Neural cell (in vitro differentiated cells): ENCODE measurements at regions not wholly inside any gene's neighbourhood (a gene's known extent, or its start where the extent isn't known, plus 50 kb on each side); places are given as distances from the start of the nearest gene placed in this dataset.

Experiments
- H2AFZ ChIP-seq: fragments of 200-600, 300-800 bp; sonication (generic), shearing (Covaris generic); 2 replicates; pipeline ENCODE4 v1.6.0; 2014; ENCODE audit warnings: low read depth, mild to moderate bottlenecking, antibody characterized with exemption, low read length, moderate library complexity
- H3F3A ChIP-seq: fragments of 200-600 bp; shearing (Covaris generic); 2 replicates; pipeline ENCODE4 v1.6.1; 2016; ENCODE audit warnings: mild to moderate bottlenecking, moderate library complexity, mixed read lengths, antibody characterized with exemption, low read length; ENCODE audit not compliant: insufficient read depth, poor library complexity, severe bottlenecking
- H3K27ac ChIP-seq: fragments of 200-600, 300-800 bp; sonication (generic), shearing (Covaris generic); 2 replicates; pipeline ENCODE4 v1.5.1; 2014; ENCODE audit warnings: mild to moderate bottlenecking, low read length, moderate library complexity
- H3K27me3 ChIP-seq: fragments of 300-800, 200-600 bp; sonication (generic), shearing (Covaris generic); 2 replicates; pipeline ENCODE4 v1.6.0; 2014; ENCODE audit warnings: mild to moderate bottlenecking, low read depth, low read length, moderate library complexity; ENCODE audit not compliant: insufficient read depth
- H3K36me3 ChIP-seq: fragments of 300-800, 200-600 bp; sonication (generic), shearing (Covaris generic); 2 replicates; pipeline ENCODE4 v1.5.1; 2014; ENCODE audit warnings: mild to moderate bottlenecking, antibody characterized with exemption, low read length, moderate library complexity; ENCODE audit not compliant: insufficient read depth
- H3K4me2 ChIP-seq: fragments of 300-800, 200-600 bp; sonication (generic), shearing (Covaris generic); 2 replicates; pipeline ENCODE4 v1.6.0; 2014; ENCODE audit warnings: mild to moderate bottlenecking, low read length
- H3K4me3 ChIP-seq: fragments of 300-800, 200-600 bp; sonication (generic), shearing (Covaris generic); 2 replicates; pipeline ENCODE4 v1.5.1; 2014; ENCODE audit warnings: mild to moderate bottlenecking, low read length, moderate library complexity
- H3K79me2 ChIP-seq: fragments of 200-600 bp; shearing (Covaris generic); replicated peaks from 2 replicates; pipeline ENCODE4 v1.6.0; 2014; ENCODE audit warnings: mild to moderate bottlenecking, low read length, moderate library complexity; ENCODE audit not compliant: insufficient read depth
- H3K9ac ChIP-seq: fragments of 300-800, 200-600 bp; sonication (generic), shearing (Covaris generic); 2 replicates; pipeline ENCODE4 v1.6.1; 2016; ENCODE audit warnings: mild to moderate bottlenecking, low read length, mixed read lengths
- H3K9me2 ChIP-seq: fragments of 200-600 bp; shearing (Covaris generic); 2 replicates; pipeline ENCODE4 v1.6.1; 2016; ENCODE audit warnings: mild to moderate bottlenecking, low read length, mixed read lengths; ENCODE audit not compliant: insufficient read depth
- H3K9me3 ChIP-seq: fragments of 200-600, 300-800 bp; sonication (generic), shearing (Covaris generic); 2 replicates; pipeline ENCODE4 v1.6.1; 2016; ENCODE audit warnings: mild to moderate bottlenecking, mixed run types, low read length, moderate library complexity, mixed read lengths
- H4K20me1 ChIP-seq: fragments of 200-600 bp; shearing (Covaris generic); 2 replicates; pipeline ENCODE4 v1.6.1; 2016; ENCODE audit warnings: mild to moderate bottlenecking, mixed run types; ENCODE audit not compliant: insufficient read depth
- CTCF ChIP-seq: fragments of 450-650 bp; IDR thresholded peaks from 2 replicates; pipeline ENCODE4 v1.5.1; 2014; ENCODE audit warnings: antibody characterized with exemption, mild to moderate bottlenecking, moderate library complexity; ENCODE audit not compliant: poor library complexity, severe bottlenecking
- EP300 ChIP-seq: fragments of 450-650 bp; conservative IDR thresholded peaks from 2 replicates; pipeline ENCODE4 v1.6.1; 2014; ENCODE audit warnings: antibody characterized with exemption, mild to moderate bottlenecking, moderate library complexity; ENCODE audit not compliant: poor library complexity, severe bottlenecking
- EZH2 ChIP-seq: fragments of 200-600, 300-800 bp; shearing (Covaris generic), sonication (generic); IDR thresholded peaks from 2 replicates; pipeline ENCODE4 v1.6.1; 2014; ENCODE audit warnings: antibody characterized with exemption, low read length, borderline replicate concordance, mild to moderate bottlenecking; ENCODE audit not compliant: insufficient read depth, poor library complexity, severe bottlenecking
- MXI1 ChIP-seq: fragments of 450-650 bp; conservative IDR thresholded peaks from 2 replicates; pipeline ENCODE4 v1.6.1; 2014; ENCODE audit warnings: antibody characterized with exemption, mild to moderate bottlenecking; ENCODE audit not compliant: poor library complexity, severe bottlenecking
- POLR2AphosphoS5 ChIP-seq: IDR thresholded peaks from 2 replicates; pipeline ENCODE4 v1.6.1; 2012
- RAD21 ChIP-seq: fragments of 450-650 bp; conservative IDR thresholded peaks from 2 replicates; pipeline ENCODE4 v1.6.1; 2014; ENCODE audit warnings: antibody characterized with exemption, mild to moderate bottlenecking, moderate library complexity
- REST ChIP-seq: IDR thresholded peaks from 2 replicates; pipeline ENCODE4 v1.6.1; 2012; ENCODE audit warnings: borderline replicate concordance
- SMC3 ChIP-seq: fragments of 450-650 bp; conservative IDR thresholded peaks from 2 replicates; pipeline ENCODE4 v1.6.1; 2014; ENCODE audit warnings: antibody characterized with exemption, mild to moderate bottlenecking, moderate library complexity; ENCODE audit not compliant: poor library complexity
- TAF1 ChIP-seq: IDR thresholded peaks from 2 replicates; pipeline ENCODE4 v1.6.1; 2012; ENCODE audit warnings: low read depth

GRCh38 chr13:26895081-26895807 is 134.7 kb upstream of the GPR12 start:
- TF ChIP-seq EZH2 (no peak), MXI1 (no peak), RAD21 (no peak), TAF1 (no peak), CTCF (no peak), EP300 (no peak), POLR2AphosphoS5 (no peak), SMC3 (no peak), REST (no peak)
- no peaks in the 10 kb centered on the region for H4K20me1 ChIP-seq
- no peak overlapping the region for H3K4me2 ChIP-seq
- no peak overlapping the region for H2AFZ ChIP-seq
- H3K4me3 ChIP-seq: no peak overlapping the region
- H3K9me2 ChIP-seq: no peaks in the 10 kb centered on the region
- H3K36me3 ChIP-seq: no peaks in the 10 kb centered on the region
- H3K27me3 ChIP-seq: no peaks in the 10 kb centered on the region
- no peaks in the 10 kb centered on the region for H3K9me3 ChIP-seq
- no peak overlapping the region for H3K27ac ChIP-seq
- H3K79me2 ChIP-seq: no peaks in the 10 kb centered on the region
- no peak overlapping the region for H3K9ac ChIP-seq
- no peaks in the 10 kb centered on the region for H3F3A ChIP-seq

- Histone ChIP-seq H3K27me3 (no peaks in the 10 kb centered on the region), H3K9me2 (no peaks in the 10 kb centered on the region), H3F3A (no peaks in the 10 kb centered on the region), H4K20me1 (no peaks in the 10 kb centered on the region), H2AFZ (no peak overlapping the region), H3K79me2 (no peaks in the 10 kb centered on the region), H3K9me3 (no peaks in the 10 kb centered on the region), H3K27ac (no peak overlapping the region), H3K36me3 (no peaks in the 10 kb centered on the region), H3K4me3 (no peak overlapping the region), H3K4me2 (no peak overlapping the region), H3K9ac (no peak overlapping the region)
- TF ChIP-seq EZH2 (no peak), MXI1 (no peak), RAD21 (no peak), REST (no peak), CTCF (no peak), EP300 (no peak), POLR2AphosphoS5 (no peak), SMC3 (no peak), TAF1 (no peak)
These were observed 128.0 kb upstream of the GPR12 start for GRCh38 chr13:26888632-26889031.
